HUDEP-2 (cell line): ENCODE measurements at regions not wholly inside any gene's neighbourhood (a gene's known extent, or its start where the extent isn't known, plus 50 kb on each side); places are given as distances from the start of the nearest gene placed in this dataset.
"Not testable (repeated sequence)": the region's sequence is repeated elsewhere in the genome, so short reads cannot be mapped to it uniquely, and the experiment has no call there.

Source experiments
- DNase-seq, 76 experiments: peaks; one replicate each; lab custom pipeline; 2025; ENCODE audit not compliant: unreplicated experiment in 76 of 76; lab: John Stamatoyannopoulos, UW

GRCh38 chr10:86579883-86580520, 58.4 kb upstream of the WAPL start:
- no peak for DNase-seq

- DNase-seq, result no peak
These were observed 58.9 kb upstream of the WAPL start for GRCh38 chr10:86580521-86580891.

- peak in 17 of 76 experiments; percentile 2 to 27 (median 9) for DNase-seq
These were observed 62.4 kb upstream of the WAPL start for GRCh38 chr10:86583983-86584382.

GRCh38 chr10:86585037-86585929, 63.7 kb upstream of the WAPL start:
- peak in 61 of 76 experiments; percentile 1 to 65 (median 34) for DNase-seq

DNA sequence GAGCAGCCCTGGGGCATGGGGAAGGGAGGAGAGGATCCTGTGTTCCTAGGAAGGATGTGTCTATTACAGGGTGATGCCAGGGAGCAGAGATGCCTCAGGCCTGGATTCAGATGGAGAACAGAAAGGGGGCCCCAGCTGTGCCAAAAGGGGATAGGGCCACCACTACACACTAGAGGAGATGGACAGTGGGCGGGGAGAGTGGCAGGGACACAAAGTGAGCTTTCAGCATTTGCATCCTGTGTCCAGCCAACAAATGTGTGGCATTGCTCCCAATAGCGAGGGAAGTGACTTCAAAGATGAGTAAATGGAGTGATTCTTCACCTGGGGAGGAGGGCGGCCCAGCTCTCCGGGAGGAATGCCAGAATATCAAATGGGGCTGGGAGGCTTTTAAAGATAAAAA, 64.9 kb upstream of the WAPL start:
- no peak for DNase-seq

GRCh38 chr10:86588781-86589180, 65.6 kb upstream of the OPN4 start:
- not testable (repeated sequence) for DNase-seq

DNA sequence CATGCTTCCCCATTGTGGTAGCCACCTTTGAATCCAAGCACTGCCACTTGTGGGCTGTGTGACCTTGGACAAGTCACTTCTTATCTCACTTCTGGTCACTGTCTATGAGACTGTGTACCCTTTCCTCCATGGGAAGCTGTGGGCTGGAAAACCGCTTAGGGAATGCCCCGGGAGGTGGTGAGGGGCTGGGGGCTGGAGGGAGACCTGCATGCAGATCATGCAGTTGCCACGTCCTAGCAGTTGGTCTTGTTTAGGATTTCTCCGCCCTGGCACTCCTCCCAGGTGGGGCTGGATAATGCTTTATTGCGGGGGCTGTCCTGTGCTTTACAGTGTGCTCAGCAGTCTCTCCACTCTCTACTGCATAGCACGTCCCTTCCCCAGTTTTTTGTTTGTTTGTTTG, 62.9 kb upstream of the OPN4 start:
- DNase-seq, result no peak

DNA sequence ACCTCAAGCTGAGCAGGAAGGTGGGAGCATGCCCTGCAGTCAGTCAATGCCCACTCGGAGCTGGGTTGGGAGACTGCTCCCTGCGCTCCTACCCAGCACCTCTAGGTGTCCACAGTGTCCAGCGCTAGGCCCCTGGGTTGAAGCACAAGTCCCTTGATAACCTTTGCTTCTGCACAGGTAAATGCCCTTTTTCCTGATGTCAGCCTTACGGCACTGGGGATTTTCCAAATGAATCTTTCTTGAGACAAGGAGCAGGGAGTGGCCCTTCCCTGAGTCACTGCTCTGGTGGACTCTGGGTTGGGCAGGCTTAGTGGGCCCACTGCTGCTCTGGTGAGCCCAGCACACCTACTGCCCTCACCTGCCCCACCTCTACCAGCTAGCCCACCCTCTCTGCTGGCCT, 61.9 kb upstream of the OPN4 start:
- DNase-seq, result peak in 2 of 76 experiments; percentile 10 to 12

GRCh38 chr10:86594535-86594934, 59.8 kb upstream of the OPN4 start:
- no peak for DNase-seq

DNA sequence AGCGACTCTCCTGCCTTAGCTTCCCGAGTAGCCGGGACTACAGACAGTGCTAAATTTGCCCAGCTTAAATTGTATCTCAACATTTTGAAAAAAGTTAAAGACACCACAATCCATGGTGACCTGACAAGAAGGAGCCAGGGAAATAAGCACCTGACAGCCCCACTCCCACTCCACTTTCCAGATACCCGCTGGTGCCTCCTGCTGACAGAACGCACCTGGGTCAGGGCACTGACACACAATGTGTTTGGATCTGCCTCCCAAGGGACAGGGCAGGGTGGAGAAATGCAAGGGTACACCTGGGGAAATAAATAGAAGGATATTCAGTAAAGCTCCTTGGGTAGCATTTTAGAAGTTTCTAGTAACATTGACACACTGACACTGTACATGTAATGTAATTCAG, 58.9 kb upstream of the OPN4 start:
- DNase-seq, result no peak

- no peak for DNase-seq
These were observed 58.1 kb upstream of the OPN4 start for GRCh38 chr10:86596266-86596665.

- no peak for DNase-seq
These were observed 57.0 kb upstream of the OPN4 start for GRCh38 chr10:86597306-86597705.

GRCh38 chr10:86598151-86598550, 56.2 kb upstream of the OPN4 start:
- no peak for DNase-seq

DNA sequence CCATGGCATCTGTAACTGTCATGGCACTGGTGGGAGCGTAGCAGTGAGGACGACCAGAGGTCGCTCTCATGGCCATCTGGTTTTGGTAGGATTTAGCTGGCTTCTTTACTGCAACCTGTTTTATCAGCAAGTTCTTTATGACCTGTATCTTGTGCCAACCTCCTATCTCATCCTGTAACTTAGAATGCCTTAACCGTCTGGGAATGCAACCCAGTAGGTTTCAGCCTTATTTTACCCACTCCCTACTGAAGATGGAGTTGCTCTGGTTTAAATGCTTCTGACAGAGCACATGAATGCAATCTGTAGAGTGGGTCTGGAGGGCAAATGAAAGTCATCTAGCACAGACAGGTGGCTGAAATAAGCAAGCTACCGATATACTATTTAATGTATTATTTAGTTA, 55.3 kb upstream of the OPN4 start:
- no peak for DNase-seq

DNA sequence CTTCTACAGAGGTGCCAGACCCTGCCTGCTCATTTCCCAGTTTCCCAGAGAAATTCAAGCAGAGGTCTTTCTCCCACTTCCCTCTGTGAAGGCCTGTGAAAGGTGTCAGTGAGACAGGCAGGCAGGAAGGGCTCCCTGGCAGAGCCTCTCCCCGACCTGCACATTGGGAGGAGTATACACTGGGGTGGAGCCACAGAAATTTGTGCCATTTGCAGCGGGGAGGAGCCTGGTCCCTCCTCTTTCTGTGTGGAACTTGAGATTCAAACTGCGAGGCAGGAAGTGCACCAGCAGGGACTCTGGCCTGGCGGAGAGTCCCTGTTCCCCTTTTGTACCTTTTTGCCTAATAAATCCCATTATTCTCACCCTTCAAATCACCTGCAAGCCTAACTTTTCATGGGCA, 54.6 kb upstream of the OPN4 start:
- DNase-seq, result peak in 7 of 76 experiments; percentile 1 to 24 (median 3)

GRCh38 chr10:86600296-86600695, 54.1 kb upstream of the OPN4 start:
- DNase-seq, result no peak

DNA sequence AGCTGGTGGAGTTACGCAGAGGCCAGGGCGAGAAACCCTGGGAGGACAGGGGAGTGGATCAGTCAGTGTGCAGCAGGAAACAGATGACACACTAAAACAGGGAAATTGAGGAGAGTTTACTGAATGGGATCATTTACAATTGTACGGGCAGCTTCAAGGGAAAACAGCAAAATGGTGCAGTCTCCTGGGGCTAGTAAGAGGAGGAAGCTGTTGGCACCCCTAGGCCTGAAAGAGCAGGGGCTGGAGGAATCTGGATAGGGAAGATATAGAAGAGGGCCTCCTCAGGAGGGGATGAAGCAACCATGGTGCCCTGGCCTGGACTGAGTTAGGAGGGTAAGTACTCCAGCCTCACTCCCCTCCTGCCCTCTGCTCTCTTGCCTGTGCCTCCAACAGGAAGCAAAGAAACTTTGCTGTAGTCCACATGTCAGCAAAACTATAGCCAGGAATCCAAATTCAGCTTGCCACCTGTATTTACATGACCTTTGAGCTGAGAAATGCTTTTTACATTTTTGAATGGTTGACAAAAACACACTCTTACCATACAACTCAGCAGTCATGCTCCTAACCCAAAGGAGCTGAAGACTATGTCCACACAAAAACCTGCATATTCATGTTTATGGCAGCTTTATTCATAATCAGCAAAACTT, 52.3 kb upstream of the OPN4 start:
- no peak for DNase-seq

- no peak for DNase-seq
These were observed 51.1 kb upstream of the OPN4 start for GRCh38 chr10:86603256-86603655.
